HG03457 (cell line): ENCODE measurements at regions not wholly inside any gene's neighbourhood (a gene's known extent, or its start where the extent isn't known, plus 50 kb on each side); places are given as distances from the start of the nearest gene placed in this dataset.

Experiments used
- ATAC-seq: cut with Tn5 transposase; IDR thresholded peaks from one replicate; pipeline ENCODE4 v1.9.1; 2021; ENCODE audit warnings: moderate number of reproducible peaks; ENCODE audit not compliant: unreplicated experiment

- ATAC-seq: no peak
These were observed 335.8 kb upstream of the THRB start for GRCh38 chr3:24830230-24831152.

GRCh38 chr3:24831221-24831620 is 336.6 kb upstream of the THRB start:
- no peak for ATAC-seq

DNA sequence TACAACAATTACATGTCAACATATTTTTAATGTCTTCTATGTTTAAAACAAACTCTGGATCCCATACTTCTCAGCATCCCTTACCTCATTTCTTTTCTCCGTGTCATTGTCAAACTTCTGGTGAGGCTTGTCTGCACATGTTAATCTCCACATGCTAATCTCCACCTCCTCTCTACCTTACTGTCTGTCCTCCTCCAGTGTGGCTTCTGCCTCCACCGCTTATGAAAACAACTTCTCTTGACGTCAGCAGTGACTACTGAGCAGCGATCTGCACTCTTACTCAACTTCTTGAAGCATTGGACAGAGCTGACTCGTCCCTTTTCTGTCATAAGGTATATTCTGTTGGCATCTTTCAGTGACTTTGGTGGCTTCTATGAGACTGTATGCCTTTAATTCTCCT is 338.2 kb upstream of the THRB start:
- ATAC-seq: no peak

GRCh38 chr3:24834442-24834841 is 339.8 kb upstream of the THRB start:
- no peak for ATAC-seq

GRCh38 chr3:24835510-24835909 is 340.9 kb upstream of the THRB start:
- ATAC-seq: no peak

DNA sequence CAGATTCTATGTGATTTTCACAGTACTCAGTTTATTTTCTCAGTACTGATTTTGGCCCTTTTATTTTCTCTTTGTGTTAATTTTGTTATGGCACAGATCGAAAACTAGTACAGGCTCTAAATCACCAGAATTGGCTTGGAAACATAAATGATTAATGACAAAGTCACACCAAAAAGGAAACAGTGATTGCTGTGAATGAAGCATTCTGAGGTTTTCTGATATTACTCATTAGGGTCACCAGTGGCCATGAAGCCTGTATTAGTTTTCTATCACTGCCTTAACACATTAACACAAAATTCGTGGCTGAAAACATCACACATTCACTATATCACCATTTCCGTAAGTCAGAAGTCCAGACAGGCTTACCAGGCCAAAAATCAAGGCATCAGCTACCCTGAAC is 343.0 kb upstream of the THRB start:
- ATAC-seq: no peak

GRCh38 chr3:24838533-24838932 is 343.9 kb upstream of the THRB start:
- no peak for ATAC-seq

GRCh38 chr3:24843955-24844354 is 349.3 kb upstream of the THRB start:
- ATAC-seq: no peak

DNA sequence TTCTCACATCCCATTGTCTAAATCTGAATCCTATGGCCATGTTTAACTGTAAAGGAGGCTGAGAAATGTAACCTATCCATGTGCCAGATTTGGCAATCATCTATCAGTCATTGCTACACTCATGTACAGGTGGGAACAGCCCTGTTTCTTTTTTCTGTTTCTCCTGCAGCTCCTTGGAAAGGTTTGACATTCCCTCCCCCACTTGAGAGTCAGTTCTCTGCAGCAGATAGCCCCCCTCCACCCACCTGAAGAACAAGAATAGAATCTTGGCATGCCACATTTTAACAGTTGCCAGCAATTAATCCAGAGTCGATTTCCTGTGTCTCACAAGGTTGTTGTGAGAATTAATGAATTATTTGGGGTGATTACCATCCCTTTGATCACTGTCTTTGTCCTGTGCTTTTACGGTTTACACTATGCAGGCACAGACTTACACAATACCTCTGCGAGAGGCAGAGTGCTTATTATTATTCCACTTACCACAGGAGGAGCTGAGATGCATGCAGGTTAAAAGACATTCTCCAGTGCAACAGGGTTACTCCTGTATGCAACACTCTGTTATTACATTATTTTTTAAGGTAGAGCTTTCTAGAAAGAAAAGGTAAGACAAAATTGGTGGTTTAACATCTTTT is 351.0 kb upstream of the THRB start:
- ATAC-seq: no peak

DNA sequence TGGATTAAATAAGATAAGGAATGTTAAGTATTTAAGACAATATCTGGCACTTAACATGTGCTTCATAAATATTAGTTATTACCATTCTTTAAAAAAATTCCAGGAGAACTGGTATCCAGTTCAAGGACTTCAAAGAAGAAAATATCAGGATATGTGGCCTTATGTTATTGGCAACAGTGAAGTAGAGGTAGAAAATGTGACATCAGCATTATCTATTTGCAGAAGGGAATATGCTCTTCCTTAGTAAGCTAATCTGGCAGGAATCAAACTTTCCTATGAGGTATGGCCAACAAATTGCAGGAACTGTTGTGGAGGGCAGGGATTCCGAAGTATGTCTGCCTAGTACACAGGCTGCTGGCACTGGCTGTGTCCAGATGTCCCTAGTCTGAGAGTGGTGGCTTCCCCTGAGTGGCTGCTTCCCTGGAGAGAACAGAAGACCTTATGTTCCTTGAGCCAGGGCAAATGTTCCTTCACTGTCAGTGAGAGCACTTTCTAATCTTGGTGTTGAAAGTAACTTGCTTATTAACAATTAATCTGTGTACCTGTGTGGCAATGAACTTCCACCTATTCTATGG is 351.7 kb upstream of the THRB start:
- no peak for ATAC-seq

DNA sequence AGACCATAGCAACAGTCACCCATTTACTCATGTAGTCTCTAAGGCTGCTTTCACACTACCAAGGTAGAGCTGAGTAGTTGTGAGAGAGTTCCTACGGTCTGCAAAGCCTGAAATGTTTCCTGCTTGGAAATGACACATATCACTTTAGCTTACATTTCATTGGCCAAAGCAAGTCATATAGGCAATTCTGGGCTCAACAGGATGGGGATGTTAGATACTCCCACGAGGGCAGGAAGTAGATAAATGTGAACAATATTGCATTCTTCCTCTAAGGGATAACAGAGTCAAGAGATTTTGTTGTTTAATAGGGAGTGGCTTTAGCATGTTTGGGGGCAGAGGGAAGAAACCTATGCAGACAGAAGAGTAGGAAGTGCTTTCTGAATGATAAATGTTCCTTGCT is 355.6 kb upstream of the THRB start:
- ATAC-seq: no peak

GRCh38 chr3:24853685-24854490 is 359.2 kb upstream of the THRB start:
- ATAC-seq: no peak

GRCh38 chr3:24854748-24855147 is 360.1 kb upstream of the THRB start:
- ATAC-seq: no peak

- no peak for ATAC-seq
These were observed 363.3 kb upstream of the THRB start for GRCh38 chr3:24857945-24858344.

GRCh38 chr3:24863215-24863614 is 368.6 kb upstream of the THRB start:
- ATAC-seq: no peak

DNA sequence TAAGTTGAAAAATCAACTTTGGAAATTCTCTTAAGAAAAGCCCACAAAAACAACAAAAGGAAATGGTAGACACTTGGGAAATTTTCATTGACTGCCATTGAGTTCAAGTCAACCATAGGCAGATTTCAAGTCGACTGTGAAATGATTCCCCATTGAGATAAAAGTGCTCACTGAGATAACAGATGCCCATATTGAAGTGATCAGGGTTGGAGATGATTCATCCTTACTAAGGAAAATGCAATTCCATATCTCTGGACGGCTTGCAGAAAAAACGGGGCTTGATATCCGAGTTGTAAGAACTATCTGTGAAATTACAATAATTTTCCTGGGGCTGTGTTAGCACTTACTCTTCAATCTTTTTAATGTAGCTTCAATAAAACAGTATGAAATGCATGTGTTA is 373.1 kb upstream of the THRB start:
- no peak for ATAC-seq

DNA sequence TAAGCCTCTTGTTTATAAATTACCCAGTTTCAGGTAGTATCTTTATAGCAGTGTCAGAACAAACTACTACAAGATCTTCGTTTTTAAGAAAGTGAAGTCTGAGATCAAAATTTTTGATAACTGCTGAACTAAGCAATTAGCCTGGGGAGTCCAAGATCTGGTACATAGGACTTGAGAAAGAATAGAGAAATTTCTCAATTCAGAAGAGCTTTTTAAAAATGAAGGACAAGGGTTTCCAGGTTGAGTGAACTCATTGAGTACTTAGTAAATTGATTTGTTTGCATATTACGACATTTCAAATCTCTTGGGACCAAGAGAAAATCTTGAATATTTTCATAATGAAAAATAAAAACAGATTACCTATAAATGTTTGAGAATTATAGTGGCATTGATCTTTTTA is 386.6 kb upstream of the THRB start:
- no peak for ATAC-seq

GRCh38 chr3:24886501-24886900 is 391.9 kb upstream of the THRB start:
- ATAC-seq: no peak

- no peak for ATAC-seq
These were observed 395.4 kb upstream of the THRB start for GRCh38 chr3:24890012-24890411.

DNA sequence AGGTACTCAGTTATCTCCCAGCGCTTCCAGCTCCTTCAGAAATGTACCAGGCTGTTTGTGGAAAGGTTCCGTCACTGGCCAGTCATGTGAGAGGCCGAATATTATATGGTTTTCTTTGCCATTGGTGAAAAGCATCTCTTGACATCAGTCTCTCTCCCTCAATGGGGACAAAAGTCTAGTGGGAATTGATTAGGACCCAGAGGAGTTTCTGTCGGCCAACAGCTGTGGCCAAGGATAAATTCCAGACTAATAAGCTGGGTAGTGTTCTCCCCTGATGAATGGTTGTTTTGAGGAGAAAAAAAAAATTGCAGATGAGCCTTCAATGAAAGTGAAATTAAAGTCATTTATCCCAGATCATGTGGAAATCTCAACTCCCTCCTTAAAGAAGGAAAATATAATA is 404.7 kb upstream of the THRB start:
- no peak for ATAC-seq

- ATAC-seq: no peak
These were observed 405.4 kb upstream of the THRB start for GRCh38 chr3:24899901-24900603.
